Femur (tissue), 1 donor: ENCODE measurements at regions not wholly inside any gene's neighbourhood (a gene's known extent, or its start where the extent isn't known, plus 50 kb on each side); places are given as distances from the start of the nearest gene placed in this dataset.
"Not testable (repeated sequence)": the region's sequence is repeated elsewhere in the genome, so short reads cannot be mapped to it uniquely, and the experiment has no call there.

Experiments
- DNase-seq: peaks from one replicate; pipeline ENCODE4 v3.0.0-alpha.2; 2017

GRCh38 chr13:48583859-48584311 lies 51.0 kb upstream of the RCBTB2 start:
- no peak for DNase-seq

GRCh38 chr13:48585456-48585840 lies 52.6 kb upstream of the RCBTB2 start:
- peak; percentile 71 for DNase-seq

- DNase-seq = peak; percentile 73
These were observed 53.8 kb upstream of the RCBTB2 start for GRCh38 chr13:48586591-48587103.

- DNase-seq = no peak
These were observed 55.2 kb upstream of the RCBTB2 start for GRCh38 chr13:48588120-48588519.

GRCh38 chr13:48590141-48590901 lies 57.4 kb upstream of the RCBTB2 start:
- no peak for DNase-seq

- not testable (repeated sequence) for DNase-seq
These were observed 58.4 kb upstream of the RCBTB2 start for GRCh38 chr13:48591124-48591872.

GRCh38 chr13:48591889-48592687 lies 59.2 kb upstream of the RCBTB2 start:
- DNase-seq = no peak

GRCh38 chr13:48592688-48593049 lies 59.8 kb upstream of the RCBTB2 start:
- DNase-seq = no peak

GRCh38 chr13:48593536-48593935 lies 60.2 kb upstream of the CYSLTR2 start:
- DNase-seq = no peak

GRCh38 chr13:48594096-48594815 lies 59.5 kb upstream of the CYSLTR2 start:
- DNase-seq = no peak

GRCh38 chr13:48595431-48596429 lies 58.0 kb upstream of the CYSLTR2 start:
- DNase-seq = peak; percentile 63

GRCh38 chr13:48600374-48601364 lies 53.1 kb upstream of the CYSLTR2 start:
- no peak for DNase-seq

- DNase-seq = no peak
These were observed 51.3 kb upstream of the CYSLTR2 start for GRCh38 chr13:48602296-48603016.

GRCh38 chr13:48603375-48603774 lies 50.4 kb upstream of the CYSLTR2 start:
- DNase-seq = no peak
